ENCODE measurements at regions not wholly inside any gene's neighbourhood (a gene's known extent, or its start where the extent isn't known, plus 50 kb on each side); places are given as distances from the start of the nearest gene placed in this dataset.

- Histone ChIP-seq H3K36me3 (ENCODE audit: control insufficient read depth, insufficient read depth, low read length) (no peaks in the 10 kb centered on the region), H3K4me3 (replicated peaks; ENCODE audit: low read depth, low read length) (no peak overlapping the region), H3K27me3 (replicated peaks; ENCODE audit: control insufficient read depth, insufficient read depth, low read length) (no peaks in the 10 kb centered on the region)
- no peak for DNase-seq (ENCODE audit: extremely low read depth, insufficient read length)
- no peak for TF ChIP-seq CTCF (IDR thresholded peaks at IDR 0.05; ENCODE audit: insufficient read depth, low read length, poor library complexity, severe bottlenecking)
These were observed 414.2 kb upstream of the MMADHC start for GRCh38 chr2:150001788-150002187.

GRCh38 chr2:149996901-149997300 lies 409.3 kb upstream of the MMADHC start:
- TF ChIP-seq CTCF (IDR thresholded peaks at IDR 0.05; ENCODE audit: insufficient read depth, low read length, poor library complexity, severe bottlenecking): no peak
- Histone ChIP-seq H3K4me3 (replicated peaks; ENCODE audit: low read depth, low read length) (no peak overlapping the region), H3K27me3 (replicated peaks; ENCODE audit: control insufficient read depth, insufficient read depth, low read length) (no peaks in the 10 kb centered on the region), H3K36me3 (ENCODE audit: control insufficient read depth, insufficient read depth, low read length) (no peaks in the 10 kb centered on the region)
- DNase-seq (ENCODE audit: extremely low read depth, insufficient read length): no peak

- no peak for TF ChIP-seq CTCF (IDR thresholded peaks at IDR 0.05; ENCODE audit: insufficient read depth, low read length, poor library complexity, severe bottlenecking)
- no peaks in the 10 kb centered on the region for H3K36me3 ChIP-seq (ENCODE audit: control insufficient read depth, insufficient read depth, low read length)
- no peak for DNase-seq (ENCODE audit: extremely low read depth, insufficient read length)
- no peaks in the 10 kb centered on the region for H3K27me3 ChIP-seq (replicated peaks; ENCODE audit: control insufficient read depth, insufficient read depth, low read length)
- H3K4me3 ChIP-seq (replicated peaks; ENCODE audit: low read depth, low read length): no peak overlapping the region
These were observed 406.6 kb upstream of the MMADHC start for GRCh38 chr2:149994057-149994728.

- Histone ChIP-seq H3K4me3 (replicated peaks; ENCODE audit: low read depth, low read length) (no peak overlapping the region), H3K36me3 (ENCODE audit: control insufficient read depth, insufficient read depth, low read length) (no peaks in the 10 kb centered on the region), H3K27me3 (replicated peaks; ENCODE audit: control insufficient read depth, insufficient read depth, low read length) (no peaks in the 10 kb centered on the region)
- TF ChIP-seq CTCF (IDR thresholded peaks at IDR 0.05; ENCODE audit: insufficient read depth, low read length, poor library complexity, severe bottlenecking): no peak
- no peak for DNase-seq (ENCODE audit: extremely low read depth, insufficient read length)
These were observed 405.7 kb upstream of the MMADHC start for GRCh38 chr2:149993316-149993715.

- no peak for TF ChIP-seq CTCF (IDR thresholded peaks at IDR 0.05; ENCODE audit: insufficient read depth, low read length, poor library complexity, severe bottlenecking)
- H3K4me3 ChIP-seq (replicated peaks; ENCODE audit: low read depth, low read length): no peak overlapping the region
- H3K36me3 ChIP-seq (ENCODE audit: control insufficient read depth, insufficient read depth, low read length): no peaks in the 10 kb centered on the region
- DNase-seq (ENCODE audit: extremely low read depth, insufficient read length): no peak
- no peaks in the 10 kb centered on the region for H3K27me3 ChIP-seq (replicated peaks; ENCODE audit: control insufficient read depth, insufficient read depth, low read length)
These were observed 404.0 kb upstream of the MMADHC start for GRCh38 chr2:149991576-149991975.

- no peak for TF ChIP-seq CTCF (IDR thresholded peaks at IDR 0.05; ENCODE audit: insufficient read depth, low read length, poor library complexity, severe bottlenecking)
- no peak overlapping the region for H3K4me3 ChIP-seq (replicated peaks; ENCODE audit: low read depth, low read length)
- H3K27me3 ChIP-seq (replicated peaks; ENCODE audit: control insufficient read depth, insufficient read depth, low read length): no peaks in the 10 kb centered on the region
- no peaks in the 10 kb centered on the region for H3K36me3 ChIP-seq (ENCODE audit: control insufficient read depth, insufficient read depth, low read length)
- DNase-seq (ENCODE audit: extremely low read depth, insufficient read length): no peak
These were observed 403.4 kb upstream of the MMADHC start for GRCh38 chr2:149990965-149991364.
